Fibroblast of mammary gland (primary cell): ENCODE measurements at regions not wholly inside any gene's neighbourhood (a gene's known extent, or its start where the extent isn't known, plus 50 kb on each side); places are given as distances from the start of the nearest gene placed in this dataset.
A peak's percentile ranks its signal among the peaks of the same experiment; 100 is the strongest.

Source experiments
- DNase-seq: peaks from one replicate; pipeline ENCODE4 v3.0.0-alpha.2; 2010; ENCODE audit warnings: low read depth
- H3K4me3 ChIP-seq: 2 replicates; pipeline ENCODE4 v1.5.1; 2011; ENCODE audit warnings: low read depth, mild to moderate bottlenecking, low read length, moderate library complexity; ENCODE audit not compliant: control insufficient read depth
- CTCF ChIP-seq: conservative IDR thresholded peaks from 2 replicates; pipeline ENCODE4 v1.5.1; 2011; ENCODE audit warnings: low read depth, low read length, inconsistent platforms; ENCODE audit not compliant: control insufficient read depth, insufficient read depth

DNA sequence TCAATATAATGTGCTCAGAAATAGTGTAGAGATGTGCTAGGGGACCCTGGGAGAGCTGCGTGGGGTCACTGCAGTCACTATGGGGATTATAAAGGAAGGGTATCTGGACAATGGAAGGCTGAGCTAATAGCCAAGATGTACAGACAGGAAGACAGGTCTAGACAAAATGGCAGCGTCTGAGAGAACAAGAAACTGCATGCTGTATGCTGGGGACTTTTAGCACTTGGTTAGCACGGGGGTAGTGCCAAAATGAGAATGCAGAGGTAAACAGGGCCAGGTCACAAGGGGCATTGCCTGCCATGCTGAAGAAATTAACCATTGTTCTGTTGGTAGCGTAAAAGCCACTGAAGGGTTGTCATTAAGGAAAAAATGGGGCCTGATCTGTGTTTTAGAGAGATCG is 308.2 kb downstream of the EMP1 start:
- no peak overlapping the region for H3K4me3 ChIP-seq
- TF ChIP-seq CTCF, result no peak
- no peak for DNase-seq

GRCh38 chr12:13504074-13504473 is 307.5 kb downstream of the EMP1 start:
- TF ChIP-seq CTCF, result no peak
- DNase-seq, result peak; percentile 35
- H3K4me3 ChIP-seq, result no peak overlapping the region

- no peak overlapping the region for H3K4me3 ChIP-seq
- no peak for DNase-seq
- no peak for TF ChIP-seq CTCF
Measured at GRCh38 chr12:13503094-13503835, 306.7 kb downstream of the EMP1 start.

DNA sequence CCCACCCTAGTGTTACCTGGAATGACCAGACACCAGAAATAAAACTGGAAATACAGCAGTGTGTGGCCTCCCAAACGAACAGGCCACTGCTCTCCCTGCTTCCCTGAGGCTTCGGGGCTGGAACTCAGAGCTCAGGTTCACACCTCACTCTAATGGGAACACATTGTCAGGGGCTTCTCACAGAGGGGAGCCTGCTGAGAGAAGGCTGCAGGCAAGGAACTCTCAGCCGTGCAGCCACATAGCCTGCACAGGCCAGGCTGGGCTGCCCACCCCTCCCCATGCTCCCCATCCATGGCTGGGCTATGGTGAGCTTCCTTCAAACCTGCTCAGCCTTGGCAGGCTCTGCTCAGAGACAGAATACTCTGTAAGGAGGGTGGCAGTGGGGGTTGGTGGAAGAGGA is 302.5 kb downstream of the EMP1 start:
- no peak for DNase-seq
- H3K4me3 ChIP-seq, result no peak overlapping the region
- no peak for TF ChIP-seq CTCF

DNA sequence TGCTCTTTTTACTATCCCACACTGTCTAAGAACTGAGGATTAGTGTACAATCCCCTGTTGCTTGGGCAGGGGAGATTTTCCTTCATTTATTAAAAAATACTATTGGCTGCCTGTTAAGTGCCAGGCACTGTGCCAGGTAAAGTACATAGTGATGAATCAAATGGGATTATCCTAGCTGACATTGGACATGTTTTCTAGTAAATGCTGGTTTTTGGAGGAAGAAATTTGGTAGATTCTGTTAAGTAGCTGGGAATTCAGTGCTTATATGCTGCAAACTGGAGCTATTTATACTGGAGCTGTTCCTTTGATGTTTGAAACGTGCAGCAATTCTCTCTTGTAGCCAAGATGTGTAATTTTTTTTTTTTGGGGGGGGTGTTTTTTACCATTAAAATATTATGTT is 299.6 kb downstream of the EMP1 start:
- TF ChIP-seq CTCF, result no peak
- H3K4me3 ChIP-seq, result no peak overlapping the region
- no peak for DNase-seq

GRCh38 chr12:13489246-13489645 is 292.7 kb downstream of the EMP1 start:
- no peak for DNase-seq
- no peak for TF ChIP-seq CTCF
- H3K4me3 ChIP-seq, result no peak overlapping the region

GRCh38 chr12:13487326-13487725 is 290.8 kb downstream of the EMP1 start:
- no peak for TF ChIP-seq CTCF
- DNase-seq, result no peak
- H3K4me3 ChIP-seq, result no peak overlapping the region
